Renal cortical epithelial cell (primary cell): ENCODE measurements at regions not wholly inside any gene's neighbourhood (a gene's known extent, or its start where the extent isn't known, plus 50 kb on each side); places are given as distances from the start of the nearest gene placed in this dataset.
"Not testable (repeated sequence)": the region's sequence is repeated elsewhere in the genome, so short reads cannot be mapped to it uniquely, and the experiment has no call there.

ENCODE experiments used
- DNase-seq: peaks from one replicate; pipeline ENCODE4 v3.0.0-alpha.2; 2011; ENCODE audit warnings: low read depth

DNA sequence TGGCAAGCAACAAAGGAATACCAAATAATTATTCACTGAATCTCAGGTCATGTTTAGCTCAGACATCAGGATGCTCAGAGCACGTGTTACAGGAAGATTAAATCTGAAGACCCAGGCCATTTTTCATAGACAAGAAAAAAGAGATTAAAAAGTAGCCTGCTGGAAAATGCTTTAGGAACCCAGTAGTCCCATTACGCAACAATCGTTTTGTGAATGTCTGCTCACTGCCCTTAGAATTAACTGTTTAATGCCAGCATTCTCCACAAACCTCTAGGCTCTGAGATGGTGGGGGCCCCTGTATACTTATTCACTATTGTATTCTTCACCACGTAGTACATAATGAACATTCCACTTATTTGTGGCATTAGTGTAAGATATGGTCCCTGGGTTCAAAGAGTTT is 154.6 kb upstream of the NYAP2 start:
- DNase-seq = no peak

- no peak for DNase-seq
These were observed 162.7 kb upstream of the NYAP2 start for GRCh38 chr2:225236769-225237323.

DNA sequence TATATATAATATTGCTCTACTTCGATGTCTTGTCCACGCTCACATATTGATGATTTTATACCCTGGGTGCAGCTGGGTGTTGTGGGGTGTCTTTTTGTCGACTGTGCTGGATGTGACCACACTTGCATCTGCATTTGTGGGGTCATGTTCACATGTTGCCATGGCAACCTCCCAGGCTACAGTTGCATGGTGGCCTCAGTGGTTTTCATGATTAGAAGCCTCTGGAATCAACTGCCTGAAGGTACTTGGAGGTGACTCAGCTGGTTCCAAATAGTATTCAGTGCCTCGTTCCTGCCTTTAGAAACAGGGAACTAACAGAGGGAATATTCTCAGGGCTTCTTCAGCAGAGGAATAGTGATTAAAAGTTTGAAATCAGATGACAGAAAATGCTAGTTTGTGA is 166.3 kb upstream of the NYAP2 start:
- peak; percentile 25 for DNase-seq

DNA sequence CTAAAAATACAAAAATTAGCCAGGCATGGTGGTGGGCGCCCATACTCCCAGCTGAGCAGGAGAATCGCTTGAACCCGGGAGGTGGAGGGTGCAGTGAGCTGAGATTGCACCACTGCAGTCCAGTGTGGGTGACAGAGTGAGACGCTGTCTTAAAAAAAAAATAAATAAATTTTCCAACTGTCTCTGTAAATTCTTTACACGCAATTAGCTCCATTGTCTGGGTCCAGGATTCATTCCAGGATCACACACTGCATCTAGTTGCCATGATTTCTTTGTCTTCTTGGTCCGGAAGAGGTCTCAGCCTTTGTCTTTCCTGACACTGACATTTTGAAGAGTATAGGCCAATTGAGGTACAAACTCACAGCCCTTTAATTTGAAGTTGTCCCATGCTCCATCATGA is 167.6 kb upstream of the NYAP2 start:
- DNase-seq = no peak

DNA sequence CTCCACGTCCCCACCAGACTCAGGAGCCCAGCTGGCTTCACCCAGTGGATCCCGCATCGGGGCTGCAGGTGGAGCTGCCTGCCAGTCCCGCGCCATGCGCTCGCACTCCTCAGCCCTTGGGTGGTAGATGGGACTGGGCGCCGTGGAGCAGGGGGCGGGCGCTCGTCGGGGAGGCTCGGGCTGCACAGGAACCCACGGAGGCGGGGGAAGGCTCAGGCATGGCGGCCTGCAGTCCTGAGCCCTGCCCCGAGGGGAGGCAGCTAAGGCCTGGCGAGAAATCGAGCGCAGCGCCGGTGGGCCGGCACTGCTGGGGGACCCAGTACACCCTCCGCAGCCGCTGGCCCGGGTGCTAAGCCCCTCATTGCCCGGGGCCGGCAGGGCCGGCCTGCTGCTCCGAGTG is 170.2 kb upstream of the NYAP2 start:
- not testable (repeated sequence) for DNase-seq

DNA sequence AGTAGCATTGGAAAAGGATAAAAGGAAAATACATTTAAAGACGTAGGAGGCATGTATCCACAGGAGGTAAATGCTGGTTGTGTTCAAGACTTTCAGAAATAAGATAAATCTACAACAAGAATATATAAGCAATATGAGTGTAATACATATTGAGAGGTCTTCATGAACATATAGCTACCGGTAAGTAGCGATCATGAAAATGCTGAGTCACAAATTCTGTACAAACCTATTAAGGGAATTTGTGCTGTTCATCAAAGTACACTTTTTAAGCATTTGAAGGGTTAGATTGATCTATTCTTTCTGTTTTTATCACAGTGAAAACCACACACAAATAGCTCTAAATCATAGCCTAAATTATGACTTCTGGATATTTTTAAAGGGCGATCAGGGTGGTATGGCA is 173.1 kb upstream of the NYAP2 start:
- no peak for DNase-seq

DNA sequence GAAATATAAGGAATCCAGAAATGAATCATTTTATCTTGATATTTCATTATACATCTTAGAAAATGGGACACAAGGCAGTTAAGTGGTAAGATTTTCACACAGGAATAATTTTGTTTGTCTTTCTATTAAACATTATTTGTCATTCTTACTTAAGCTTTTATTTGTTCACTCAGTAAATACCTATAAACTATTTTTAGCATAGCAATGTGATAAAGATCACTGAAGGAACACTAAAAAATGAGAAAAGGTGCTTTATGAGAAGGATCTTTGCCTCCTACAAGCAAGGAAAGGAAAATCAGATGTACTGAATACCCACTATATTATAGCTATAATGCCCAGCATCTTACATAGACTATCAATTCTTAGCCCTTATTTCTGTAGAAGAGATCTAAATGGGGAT is 176.2 kb upstream of the NYAP2 start:
- no peak for DNase-seq

DNA sequence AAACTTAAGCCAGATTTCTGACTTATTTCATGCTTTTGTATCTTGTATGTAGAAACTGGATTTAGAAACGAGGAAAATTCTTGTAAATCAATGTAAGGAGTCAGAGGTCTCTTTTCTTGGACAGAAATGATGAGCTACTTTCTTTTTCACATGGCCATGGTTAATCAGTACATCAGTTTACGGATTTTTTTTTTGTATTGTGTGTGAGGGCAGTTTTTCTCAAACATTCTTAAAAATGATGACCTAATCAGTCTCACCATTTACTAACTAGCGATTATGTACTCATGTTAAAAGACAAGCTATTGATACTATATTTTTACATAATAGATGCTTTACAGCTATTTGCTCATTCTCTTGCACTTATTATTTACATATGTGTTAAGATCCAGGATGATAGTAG is 165.2 kb upstream of the DOCK10 start:
- no peak for DNase-seq

DNA sequence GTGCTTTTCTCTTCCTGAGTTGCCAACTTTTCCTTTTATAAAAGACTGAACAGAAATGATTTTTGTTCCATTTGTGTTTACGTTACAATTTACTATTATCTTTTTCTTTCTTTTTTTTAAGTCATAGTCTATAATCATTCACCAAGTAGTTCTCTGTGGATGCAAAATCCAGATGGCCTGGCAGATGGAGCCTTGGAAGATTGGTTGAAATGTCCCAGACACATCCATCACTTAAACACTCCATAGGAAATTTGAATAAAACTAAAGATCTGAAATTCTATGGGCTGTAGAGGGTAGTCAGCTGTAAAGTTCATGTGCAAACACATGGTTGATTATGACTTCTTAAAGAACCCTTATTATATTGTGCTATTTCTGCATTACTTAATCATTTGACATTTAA is 164.8 kb upstream of the DOCK10 start:
- no peak for DNase-seq

DNA sequence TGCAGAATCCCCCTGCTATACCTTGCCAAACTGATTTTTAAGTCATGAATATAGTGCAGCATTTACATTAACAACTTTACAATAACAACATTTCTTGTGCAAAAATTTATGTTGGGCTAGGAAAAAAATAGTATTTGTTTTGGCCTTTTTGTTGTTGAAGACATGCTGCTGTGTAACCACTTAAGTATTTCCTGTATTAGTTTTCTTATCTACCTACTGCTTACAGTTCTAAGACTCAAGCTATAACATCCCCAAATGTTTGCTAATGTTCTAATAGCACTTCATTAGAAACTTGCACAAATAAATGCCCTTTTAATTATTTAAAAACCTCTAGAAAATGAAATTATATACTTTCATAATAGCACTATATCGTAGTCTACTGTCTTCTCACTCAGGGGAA is 154.3 kb upstream of the DOCK10 start:
- no peak for DNase-seq

DNA sequence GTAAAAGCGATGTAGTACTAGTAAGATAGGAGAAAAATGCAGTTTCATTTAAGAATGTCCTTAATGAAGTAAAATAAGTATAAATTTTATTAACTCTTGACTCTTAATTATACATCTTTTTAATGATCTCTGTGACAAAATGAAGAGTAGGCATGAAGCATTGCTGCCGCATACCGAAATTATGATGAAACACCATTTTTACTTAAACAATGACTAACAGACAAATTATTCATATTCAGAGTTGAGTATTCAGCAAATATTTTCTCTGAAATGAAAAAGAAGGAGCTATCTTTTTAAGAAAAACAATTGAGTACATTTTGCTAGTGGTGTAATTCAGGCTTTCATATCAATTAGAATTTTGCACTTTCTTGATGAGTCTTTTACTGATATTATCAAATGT is 150.6 kb upstream of the DOCK10 start:
- DNase-seq = no peak

GRCh38 chr2:225190987-225191386 is 148.7 kb upstream of the DOCK10 start:
- no peak for DNase-seq

DNA sequence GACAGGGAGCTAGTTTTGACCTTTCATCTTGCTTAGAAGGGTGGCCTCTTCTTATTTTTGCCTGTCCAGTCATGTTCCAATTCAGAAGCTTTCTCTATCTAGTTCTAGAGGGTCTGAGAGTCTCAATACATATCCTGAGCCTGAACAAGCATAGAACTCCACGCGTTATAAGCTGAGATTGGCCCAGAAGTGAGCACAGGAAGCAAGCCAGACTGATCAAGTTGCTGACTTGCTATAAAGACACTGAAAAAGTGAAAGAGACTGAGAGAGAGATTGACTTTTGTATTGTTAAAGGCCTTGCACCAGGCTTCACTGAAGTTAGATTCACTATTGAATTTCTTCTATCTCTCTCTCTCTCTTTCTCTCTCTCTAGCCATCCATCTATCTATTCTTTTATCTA is 142.7 kb upstream of the DOCK10 start:
- DNase-seq = no peak

DNA sequence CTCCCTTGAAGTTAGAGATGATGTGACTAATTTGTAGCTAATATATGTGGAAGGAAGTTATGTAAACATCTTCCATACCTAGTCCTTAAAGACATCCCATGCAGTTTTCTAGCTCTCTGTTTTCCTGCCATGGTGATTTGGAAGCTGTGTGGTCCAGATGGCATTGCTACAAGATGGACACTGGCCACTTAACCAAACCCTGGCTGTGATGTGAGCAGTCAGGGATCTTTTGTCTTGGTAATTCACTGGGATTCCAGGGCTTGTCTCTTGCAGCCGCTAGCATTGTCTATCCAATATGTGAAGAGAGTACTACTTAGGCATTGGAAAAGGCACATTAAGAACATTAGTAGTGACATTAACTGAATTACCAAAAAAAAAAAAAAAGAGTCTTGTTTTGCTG is 139.9 kb upstream of the DOCK10 start:
- no peak for DNase-seq

DNA sequence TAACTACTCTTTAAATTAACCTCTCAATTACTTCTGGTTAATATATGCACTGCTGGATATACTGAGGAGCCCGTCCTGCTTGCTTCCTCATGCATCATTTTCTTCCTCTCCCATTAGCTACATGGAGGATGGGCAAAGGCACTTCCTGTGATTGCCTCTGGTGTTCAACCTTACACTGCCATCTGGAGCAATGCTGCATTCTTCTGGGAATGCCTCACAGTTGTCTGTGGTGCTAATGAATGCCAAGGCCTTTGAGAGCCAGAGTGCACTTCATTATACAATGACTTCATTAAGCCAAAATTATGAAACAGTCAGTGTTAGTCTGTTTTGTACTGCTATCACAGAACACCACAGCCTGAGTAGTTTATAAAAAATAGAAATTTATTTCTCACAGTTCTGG is 134.8 kb upstream of the DOCK10 start:
- peak; percentile 84 for DNase-seq

DNA sequence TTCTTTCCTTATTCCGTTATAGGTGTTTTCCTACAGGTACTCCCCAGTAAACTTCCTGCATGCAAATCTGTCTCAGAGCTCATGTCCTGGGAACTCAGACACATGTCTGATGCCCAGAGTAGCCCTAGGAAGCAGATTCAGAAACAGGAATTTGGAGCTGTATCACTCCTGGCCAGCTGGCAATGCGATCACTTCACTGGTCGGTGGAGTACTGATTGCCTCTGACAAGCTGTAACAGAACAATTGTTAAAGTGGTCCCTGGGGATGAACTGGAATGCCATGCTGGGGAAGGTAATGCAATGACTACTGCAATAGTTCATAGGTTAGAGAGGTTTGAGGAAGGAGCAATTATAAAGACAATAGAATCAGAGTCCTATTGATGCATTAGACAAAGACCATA is 131.6 kb upstream of the DOCK10 start:
- no peak for DNase-seq

DNA sequence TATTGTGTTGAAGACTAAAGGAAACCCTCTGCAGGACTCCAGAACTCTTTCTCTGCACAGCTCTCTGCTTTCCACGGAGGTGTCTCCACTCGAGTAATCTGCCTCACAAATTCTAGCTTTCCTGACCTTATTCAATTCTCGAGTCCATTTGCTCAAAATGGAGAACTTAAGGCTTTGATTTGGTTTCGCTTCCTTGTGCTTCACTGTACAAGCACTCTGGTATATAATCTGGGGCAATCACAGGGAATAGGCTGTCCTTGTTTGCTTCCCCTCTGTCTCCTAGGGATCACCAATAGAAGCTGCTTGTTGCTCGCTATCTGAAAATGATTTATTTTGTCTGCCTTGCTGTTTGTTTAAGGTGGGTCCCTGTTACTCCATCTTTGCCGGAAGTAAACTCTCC is 129.1 kb upstream of the DOCK10 start:
- no peak for DNase-seq

GRCh38 chr2:225170162-225170561 is 127.9 kb upstream of the DOCK10 start:
- no peak for DNase-seq

DNA sequence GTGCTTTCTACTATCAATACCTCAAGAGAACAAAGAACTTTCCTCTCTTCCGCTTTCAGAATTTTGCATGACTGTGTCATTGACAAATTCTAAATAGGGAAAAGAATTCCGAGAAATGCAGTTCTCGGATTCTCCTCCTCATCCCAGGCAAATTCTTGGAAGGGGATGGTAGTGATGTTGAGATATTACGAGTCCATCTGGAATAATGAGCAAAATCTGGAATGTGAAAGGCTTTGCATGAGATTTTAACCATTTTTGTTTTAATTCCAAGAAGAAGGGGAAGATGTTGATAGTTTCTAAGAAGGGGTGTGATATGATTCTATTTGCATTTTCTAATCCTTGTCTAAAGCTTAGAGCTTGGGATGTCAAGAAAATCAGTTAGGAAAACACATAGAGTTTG is 127.1 kb upstream of the DOCK10 start:
- DNase-seq = no peak

DNA sequence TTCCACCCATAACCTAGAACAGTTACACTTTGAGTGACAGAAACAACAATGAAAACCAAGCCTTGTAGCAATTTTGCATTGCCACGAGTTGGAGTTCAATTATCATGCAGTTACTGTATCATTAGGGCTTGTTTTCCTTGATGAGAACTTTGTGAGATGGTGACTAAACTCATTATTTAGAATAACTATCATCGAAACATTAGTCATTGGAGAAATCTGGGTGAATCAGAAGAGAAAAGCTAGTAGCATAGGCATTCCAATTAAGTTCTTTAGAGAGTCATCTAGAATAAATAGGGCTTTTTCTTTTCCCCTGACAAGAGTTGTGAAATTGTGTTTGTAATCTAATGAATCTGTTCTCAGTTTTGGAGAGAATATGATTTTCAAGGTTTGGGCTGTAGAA is 122.8 kb upstream of the DOCK10 start:
- peak; percentile 5 for DNase-seq

- DNase-seq = no peak
These were observed 122.3 kb upstream of the DOCK10 start for GRCh38 chr2:225164401-225165050.

- DNase-seq = no peak
These were observed 116.1 kb upstream of the DOCK10 start for GRCh38 chr2:225158360-225158759.

- DNase-seq = no peak
These were observed 114.7 kb upstream of the DOCK10 start for GRCh38 chr2:225156853-225157451.

- no peak for DNase-seq
These were observed 98.5 kb upstream of the DOCK10 start for GRCh38 chr2:225140723-225141122.
